H1 (cell line): ENCODE measurements at regions not wholly inside any gene's neighbourhood (a gene's known extent, or its start where the extent isn't known, plus 50 kb on each side); places are given as distances from the start of the nearest gene placed in this dataset.

Experiments used
- CTCF ChIA-PET: fragments of 300-600 bp; sonication (Branson Sonifier 250); formaldehyde crosslinking; loops from one replicate; lab custom pipeline; 2021; ENCODE audit not compliant: partially characterized antibody; lab: Charles Lee
- POLR2A ChIA-PET: fragments of 300-600 bp; sonication (Branson Sonifier 250); formaldehyde crosslinking; loops from one replicate; lab custom pipeline; 2021; ENCODE audit warnings: inconsistent platforms; ENCODE audit not compliant: partially characterized antibody; lab: Charles Lee
- DNase-seq, 2 experiments: peaks; one replicate each; pipeline versions ENCODE4 v3.0.0 to v3.0.0-alpha.2; 2010 to 2022; ENCODE audit warnings: low spot score in 2 of 2, low read depth in 1 of 2, mixed read lengths in 1 of 2
- FAIRE-seq: peaks from 2 replicates; lab custom pipeline; 2011; peaks lifted over from hg19 to GRCh38; lab: Jason Lieb, UNC
- H2AFZ ChIP-seq: 2 replicates; pipeline ENCODE4 v1.8.1; 2012; ENCODE audit warnings: low read length, inconsistent platforms
- H2AK5ac ChIP-seq: 2 replicates; pipeline ENCODE4 v1.6.1; 2013; ENCODE audit warnings: low read depth, low read length
- H2BK120ac ChIP-seq: replicated peaks from 2 replicates; pipeline ENCODE3; 2013; ENCODE audit warnings: low read depth, low read length, inconsistent platforms
- H2BK12ac ChIP-seq: 2 replicates; pipeline ENCODE4 v1.6.1; 2013; ENCODE audit warnings: low read depth, low read length
- H2BK15ac ChIP-seq: 2 replicates; pipeline ENCODE4 v1.6.1; 2013; ENCODE audit warnings: low read length
- H2BK20ac ChIP-seq: 2 replicates; pipeline ENCODE4 v1.6.1; 2013; ENCODE audit warnings: low read length
- H2BK5ac ChIP-seq: 2 replicates; pipeline ENCODE4 v1.6.1; 2013; ENCODE audit warnings: low read depth, low read length
- H3K14ac ChIP-seq: 2 replicates; pipeline ENCODE4 v1.6.1; 2013; ENCODE audit warnings: inconsistent platforms; ENCODE audit not compliant: insufficient read length
- H3K18ac ChIP-seq: 2 replicates; pipeline ENCODE4 v1.6.1; 2013; ENCODE audit warnings: low read length; ENCODE audit errors: extremely low read depth
- H3K23ac ChIP-seq: 2 replicates; pipeline ENCODE4 v1.6.1; 2013; ENCODE audit warnings: inconsistent platforms; ENCODE audit not compliant: insufficient read length
- H3K23me2 ChIP-seq: 2 replicates; pipeline ENCODE4 v1.6.1; 2013; ENCODE audit warnings: low read depth, low read length
- H3K27ac ChIP-seq: 2 replicates; pipeline ENCODE4 v1.6.1; 2011; ENCODE audit warnings: low read depth, low read length, inconsistent platforms
- H3K27me3 ChIP-seq, 4 experiments: replicated peaks in 1 of 4; 1 replicate in 1 of 4; 2 replicates in 3 of 4; pipeline versions ENCODE4 v1.6.1 to v1.8.1; 2011 to 2013; ENCODE audit warnings: low read length in 3 of 4, mild to moderate bottlenecking in 3 of 4, inconsistent platforms in 2 of 4, mixed read lengths in 2 of 4, moderate library complexity in 1 of 4; ENCODE audit not compliant: control insufficient read depth in 3 of 4, insufficient read depth in 3 of 4; ENCODE audit errors: extremely low read depth in 1 of 4
- H3K36me3 ChIP-seq, 4 experiments: 2 replicates each; pipeline versions ENCODE4 v1.6.1 to v1.8.1; 2011 to 2013; ENCODE audit warnings: mild to moderate bottlenecking in 4 of 4, low read length in 3 of 4, moderate library complexity in 2 of 4, control low read depth in 1 of 4, inconsistent platforms in 1 of 4; ENCODE audit not compliant: insufficient read depth in 4 of 4, control insufficient read depth in 2 of 4
- H3K4ac ChIP-seq: replicated peaks from 2 replicates; pipeline ENCODE3; 2013; ENCODE audit warnings: low read length, low read depth, mixed read lengths, inconsistent platforms; ENCODE audit not compliant: insufficient read length
- H3K4me1 ChIP-seq, 4 experiments: replicated peaks in 1 of 4; 1 replicate in 1 of 4; 2 replicates in 3 of 4; pipeline versions ENCODE4 v1.6.1 to v1.8.1; 2011 to 2013; ENCODE audit warnings: low read length in 3 of 4, inconsistent platforms in 2 of 4, mixed read lengths in 1 of 4; ENCODE audit not compliant: insufficient read depth in 4 of 4, control insufficient read depth in 3 of 4
- H3K4me2 ChIP-seq, 2 experiments: 2 replicates each; pipeline versions ENCODE4 v1.6.1 to v1.8.1; 2011 to 2013; ENCODE audit warnings: low read depth in 2 of 2, low read length in 2 of 2, control low read depth in 1 of 2, inconsistent platforms in 1 of 2, mild to moderate bottlenecking in 1 of 2; ENCODE audit not compliant: insufficient read depth in 1 of 2
- H3K4me3 ChIP-seq, 4 experiments: fragments of 200-600, 300-600 bp in 1 of 4; sonication (generic), shearing (Covaris generic), sonication (Bioruptor Twin) in 1 of 4; 2 replicates each; pipeline versions ENCODE4 v1.5.1 to v1.8.1; 2011 to 2016; ENCODE audit warnings: low read length in 4 of 4, low read depth in 3 of 4, control low read depth in 2 of 4, inconsistent platforms in 2 of 4, mild to moderate bottlenecking in 2 of 4, mixed read lengths in 1 of 4, moderate library complexity in 1 of 4; ENCODE audit not compliant: insufficient read depth in 2 of 4; ENCODE audit errors: extremely low read depth in 1 of 4
- H3K56ac ChIP-seq: replicated peaks from 2 replicates; pipeline ENCODE3; 2013; ENCODE audit warnings: low read depth, mild to moderate bottlenecking, mixed read lengths, low read length, inconsistent platforms; ENCODE audit not compliant: insufficient read length
- H3K79me1 ChIP-seq: 2 replicates; pipeline ENCODE4 v1.6.1; 2013; ENCODE audit warnings: low read depth, low read length, control low read depth
- H3K79me2 ChIP-seq, 2 experiments: 2 replicates each; pipeline versions ENCODE4 v1.6.1 to v1.8.1; 2012 to 2013; ENCODE audit warnings: low read length in 2 of 2, mild to moderate bottlenecking in 2 of 2, inconsistent platforms in 1 of 2; ENCODE audit not compliant: insufficient read depth in 2 of 2, control insufficient read depth in 1 of 2
- H3K9ac ChIP-seq, 4 experiments: replicated peaks in 1 of 4; 1 replicate in 1 of 4; 2 replicates in 3 of 4; pipeline versions ENCODE4 v1.6.1 to v1.8.1; 2011 to 2013; ENCODE audit warnings: low read depth in 3 of 4, low read length in 3 of 4, control low read depth in 2 of 4, mild to moderate bottlenecking in 2 of 4, moderate library complexity in 2 of 4, inconsistent platforms in 1 of 4; ENCODE audit errors: extremely low read depth in 1 of 4
- H3K9me3 ChIP-seq, 2 experiments: 2 replicates each; pipeline versions ENCODE4 v1.6.1 to v1.8.1; 2012 to 2013; ENCODE audit warnings: mild to moderate bottlenecking in 2 of 2, moderate library complexity in 2 of 2, control low read depth in 1 of 2, inconsistent platforms in 1 of 2, low read depth in 1 of 2, low read length in 1 of 2, mixed read lengths in 1 of 2; ENCODE audit not compliant: insufficient read depth in 2 of 2
- H4K20me1 ChIP-seq, 2 experiments: replicated peaks in 1 of 2; 2 replicates each; pipeline versions ENCODE3 to v1.8.1; 2011 to 2013; ENCODE audit warnings: inconsistent platforms in 2 of 2, low read length in 2 of 2, mild to moderate bottlenecking in 1 of 2; ENCODE audit not compliant: insufficient read depth in 2 of 2, control insufficient read depth in 1 of 2
- H4K5ac ChIP-seq: 2 replicates; pipeline ENCODE4 v1.6.1; 2013; ENCODE audit warnings: low read length, low read depth, mixed read lengths, inconsistent platforms; ENCODE audit not compliant: insufficient read length
- H4K8ac ChIP-seq: 2 replicates; pipeline ENCODE4 v1.8.0; 2013; ENCODE audit warnings: mild to moderate bottlenecking, moderate library complexity, low read length, inconsistent platforms; ENCODE audit not compliant: insufficient read depth; ENCODE audit errors: extremely low read depth
- H4K91ac ChIP-seq: replicated peaks from 2 replicates; pipeline ENCODE3; 2013; ENCODE audit warnings: low read length, mixed read lengths, inconsistent platforms; ENCODE audit not compliant: insufficient read length
- BCL11A ChIP-seq, 2 experiments: IDR thresholded peaks; one replicate each; pipeline ENCODE4 v1.6.1; 2011; ENCODE audit warnings: low read depth in 2 of 2, low read length in 2 of 2, mild to moderate bottlenecking in 2 of 2
- BRCA1 ChIP-seq: IDR thresholded peaks from 2 replicates; pipeline ENCODE4 v1.6.1; 2012; ENCODE audit warnings: low read depth, low read length, improper control_type of control experiment
- CHD2 ChIP-seq: IDR thresholded peaks from 2 replicates; pipeline ENCODE4 v1.6.1; 2012; ENCODE audit warnings: low read length, improper control_type of control experiment
- FOSL1 ChIP-seq: IDR thresholded peaks from 2 replicates; pipeline ENCODE4 v1.6.1; 2011; ENCODE audit warnings: mild to moderate bottlenecking, low read depth, low read length, moderate library complexity; ENCODE audit not compliant: insufficient read depth
- HDAC2 ChIP-seq, 2 experiments: fragments of 300-600 bp in 1 of 2; sonication (generic) in 1 of 2; IDR thresholded peaks; 2 replicates each; pipeline ENCODE4 v1.6.1; 2011 to 2012; ENCODE audit warnings: low read depth in 2 of 2, low read length in 2 of 2, mild to moderate bottlenecking in 2 of 2, moderate library complexity in 2 of 2, borderline replicate concordance in 1 of 2, inconsistent platforms in 1 of 2
- JUN ChIP-seq: IDR thresholded peaks from 2 replicates; pipeline ENCODE4 v1.6.1; 2011; ENCODE audit warnings: low read depth, mild to moderate bottlenecking, improper control_type of control experiment, low read length
- MAX ChIP-seq: IDR thresholded peaks from 2 replicates; pipeline ENCODE4 v1.6.1; 2012; ENCODE audit warnings: inconsistent platforms
- NANOG ChIP-seq: IDR thresholded peaks from 2 replicates; pipeline ENCODE4 v1.6.1; 2011; ENCODE audit warnings: low read length, low read depth, mild to moderate bottlenecking, inconsistent platforms; ENCODE audit not compliant: insufficient read depth, poor library complexity, severe bottlenecking
- POLR2AphosphoS5 ChIP-seq: IDR thresholded peaks from 2 replicates; pipeline ENCODE4 v1.6.1; 2011; ENCODE audit warnings: low read depth, low read length
- TAF1 ChIP-seq: IDR thresholded peaks from 2 replicates; pipeline ENCODE4 v1.6.1; 2011; ENCODE audit warnings: mild to moderate bottlenecking, low read depth, low read length
- TCF12 ChIP-seq: IDR thresholded peaks from 2 replicates; pipeline ENCODE4 v1.6.1; 2011; ENCODE audit warnings: low read depth, mild to moderate bottlenecking, low read length
- YY1 ChIP-seq: IDR thresholded peaks from 2 replicates; pipeline ENCODE4 v1.6.1; 2011; ENCODE audit warnings: low read depth, mild to moderate bottlenecking, low read length
- WGBS, 2 experiments: shearing (Covaris generic) in 1 of 2; methylation state at CpG; one replicate each; pipeline versions ENCODE4 v1.1.6 to v1.1.7; 2013 to 2015; ENCODE audit warnings: low lambda C conversion rate in 2 of 2, mixed read lengths in 2 of 2, inconsistent platforms in 1 of 2, low coverage in 1 of 2, missing lambda C conversion rate in 1 of 2; ENCODE audit not compliant: insufficient replicate concordance in 2 of 2, insufficient coverage in 1 of 2, insufficient read length in 1 of 2; ENCODE audit errors: extremely low coverage in 1 of 2, missing lambda C conversion rate in 1 of 2; 5-methylcytosine and 5-hydroxymethylcytosine counted together
- TF ChIP-seq, protein P1 (sequence below): IDR thresholded peaks from 2 replicates; pipeline ENCODE4 v1.6.1; 2012; ENCODE audit warnings: inconsistent platforms

GRCh38 chr11:97691061-97691460 is 1301.2 kb downstream of the JRKL start:
- Histone ChIP-seq H3K79me2 (no peaks in the 10 kb centered on the region), H3K23me2 (no peaks in the 10 kb centered on the region), H3K4ac (no peak overlapping the region), H2BK12ac (no peak overlapping the region), H3K9me3 (no peaks in the 10 kb centered on the region), H3K79me1 (no peaks in the 10 kb centered on the region), H3K27me3 (no peaks in the 10 kb centered on the region), H3K56ac (no peak overlapping the region), H3K9ac (no peak overlapping the region), H3K27ac (no peak overlapping the region), H3K18ac (no peak overlapping the region), H2BK15ac (no peak overlapping the region), H3K4me3 (no peak overlapping the region), H3K23ac (no peak overlapping the region), H4K8ac (no peak overlapping the region), H2BK20ac (no peak overlapping the region), H2BK5ac (no peak overlapping the region), H2BK120ac (no peak overlapping the region), H4K5ac (no peak overlapping the region), H3K4me2 (no peak overlapping the region), H4K91ac (no peak overlapping the region), H2AK5ac (no peak overlapping the region), H3K4me1 (no peaks in the 10 kb centered on the region; a peak in 1 of 7 replicates), H3K14ac (no peak overlapping the region), H4K20me1 (no peaks in the 10 kb centered on the region), H3K36me3 (no peaks in the 10 kb centered on the region), H2AFZ (no peak overlapping the region)
- ChIA-PET POLR2A (no interaction called here), CTCF (interaction anchor here (0.7 kb wide), 1 partner anchor 48 kb away, joined by 3 read pairs; no protein-coding TSS in a partner anchor)
- WGBS, 2 experiments, result 92% methylated on average over 1 of the region's 1 CpG; no CpG with 5 or more reads in 1 of the 2 experiments
- FAIRE-seq (no peak), DNase-seq (no peak)
- TF ChIP-seq, protein P1, sequence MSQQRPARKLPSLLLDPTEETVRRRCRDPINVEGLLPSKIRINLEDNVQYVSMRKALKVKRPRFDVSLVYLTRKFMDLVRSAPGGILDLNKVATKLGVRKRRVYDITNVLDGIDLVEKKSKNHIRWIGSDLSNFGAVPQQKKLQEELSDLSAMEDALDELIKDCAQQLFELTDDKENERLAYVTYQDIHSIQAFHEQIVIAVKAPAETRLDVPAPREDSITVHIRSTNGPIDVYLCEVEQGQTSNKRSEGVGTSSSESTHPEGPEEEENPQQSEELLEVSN, result no peak
- TF ChIP-seq YY1 (no peak), FOSL1 (no peak), MAX (no peak), TAF1 (no peak), BCL11A (IDR thresholded peaks at IDR 0.05; ENCODE audit: low read depth in 2 of 2, low read length in 2 of 2) (no peak), HDAC2 (IDR thresholded peaks at IDR 0.05; ENCODE audit: borderline replicate concordance in 1 of 2, low read depth in 2 of 2, low read length in 2 of 2) (no peak), JUN (no peak), NANOG (no peak), TCF12 (no peak), CHD2 (no peak), POLR2AphosphoS5 (no peak), BRCA1 (no peak)
